ENCODE measurements at regions not wholly inside any gene's neighbourhood (a gene's known extent, or its start where the extent isn't known, plus 50 kb on each side); places are given as distances from the start of the nearest gene placed in this dataset.

GRCh38 chr5:25405850-25406249, 761.1 kb upstream of the CDH10 start:
- no peak for TF ChIP-seq ESRRG (CRISPR knock-in tag; IDR thresholded peaks at IDR 0.05)
- no peak for TF ChIP-seq ZNF70 (CRISPR knock-in tag; IDR thresholded peaks at IDR 0.05)
- no peak for TF ChIP-seq ISL1 (CRISPR knock-in tag; IDR thresholded peaks at IDR 0.05)
- no peak for TF ChIP-seq GLIS3 (CRISPR knock-in tag; IDR thresholded peaks at IDR 0.05)
- no peak for TF ChIP-seq RARB (CRISPR knock-in tag; IDR thresholded peaks at IDR 0.05)
- no peak for TF ChIP-seq ZNF8 (CRISPR knock-in tag; IDR thresholded peaks at IDR 0.05)
- TF ChIP-seq POU6F1 (CRISPR knock-in tag; IDR thresholded peaks at IDR 0.05; ENCODE audit: borderline replicate concordance, low read depth): no peak
- TF ChIP-seq CREB5 (CRISPR knock-in tag; IDR thresholded peaks at IDR 0.05; ENCODE audit: low read depth): no peak
- TF ChIP-seq ZFP30 (CRISPR knock-in tag; IDR thresholded peaks at IDR 0.05): no peak
- no peak for TF ChIP-seq CSDC2 (CRISPR knock-in tag; IDR thresholded peaks at IDR 0.05)
- TF ChIP-seq CSRNP3 (CRISPR knock-in tag; IDR thresholded peaks at IDR 0.05): no peak
- no peak for TF ChIP-seq PATZ1 (CRISPR knock-in tag; IDR thresholded peaks at IDR 0.05; ENCODE audit: borderline replicate concordance)

All from SK-N-SH treated with all-trans-retinoic acid at 6 μM for 48 hours (cell line).